ENCODE measurements at regions not wholly inside any gene's neighbourhood (a gene's known extent, or its start where the extent isn't known, plus 50 kb on each side); places are given as distances from the start of the nearest gene placed in this dataset.

- Histone ChIP-seq H3K27ac (ENCODE audit: control insufficient read depth, insufficient read depth) (no peak overlapping the region), H4K20me1 (ENCODE audit: control insufficient read depth, insufficient read depth) (no peaks in the 10 kb centered on the region), H3K27me3 (replicated peaks in 1 of 2; ENCODE audit: control insufficient read depth in 2 of 2, insufficient read depth in 2 of 2, low read length in 1 of 2) (no peaks in the 10 kb centered on the region; a peak in 1 of 4 replicates), H3K4me3 (no peak overlapping the region), H3K79me2 (ENCODE audit: control insufficient read depth, insufficient read depth, low read length) (no peaks in the 10 kb centered on the region), H2AFZ (ENCODE audit: control insufficient read depth, low read depth, low read length) (no peak overlapping the region), H3K36me3 (ENCODE audit: control insufficient read depth in 2 of 2, insufficient read depth in 2 of 2, low read length in 1 of 2) (no peaks in the 10 kb centered on the region), H3K9me3 (replicated peaks; ENCODE audit: control insufficient read depth, insufficient read depth, low read length) (no peaks in the 10 kb centered on the region), H3K4me2 (ENCODE audit: control insufficient read depth, insufficient read depth) (no peak overlapping the region), H3K4me1 (ENCODE audit: control insufficient read depth, insufficient read depth, low read length) (no peaks in the 10 kb centered on the region), H3K9ac (ENCODE audit: control insufficient read depth, insufficient read depth, low read length) (no peak overlapping the region)
- no TSS peak for BruUV-seq (replicated peaks)
- in situ Hi-C loops (cut with MboI) (no loop called here), intact Hi-C loops (cut with micrococcal nuclease; ENCODE audit: unreplicated experiment) (no loop called here)
- FAIRE-seq (no peak), ATAC-seq (no peak), DNase-seq (ENCODE audit: low read depth, low spot score) (no peak)
- ChIA-PET CTCF (no interaction called here), RAD21 (ENCODE audit: unreplicated experiment) (no interaction called here), POLR2A (no interaction called here), SMC1A (ENCODE audit: uncharacterized antibody, unreplicated experiment) (no interaction called here)
- TF ChIP-seq ZNF217 (IDR thresholded peaks at IDR 0.05) (no peak), ATF7 (IDR thresholded peaks at IDR 0.05; ENCODE audit: low read depth) (no peak)
- 6% methylated on average over 5 of the region's 5 CpGs for WGBS (ENCODE audit: insufficient coverage, insufficient replicate concordance, low lambda C conversion rate, missing lambda C conversion rate)
Observed at GRCh38 chr2:2916621-2917020, 461.0 kb downstream of the EIPR1 start.

GRCh38 chr2:2914252-2914651, 463.4 kb downstream of the EIPR1 start:
- in situ Hi-C loops (cut with MboI), result no loop called here
- POLR2A ChIA-PET, result no interaction called here
- FAIRE-seq, result no peak
- CTCF ChIA-PET, result no interaction called here
- Histone ChIP-seq H3K4me1 (ENCODE audit: control insufficient read depth, insufficient read depth, low read length) (no peaks in the 10 kb centered on the region), H2AFZ (ENCODE audit: control insufficient read depth, low read depth, low read length) (no peak overlapping the region), H3K4me2 (ENCODE audit: control insufficient read depth, insufficient read depth) (no peak overlapping the region), H3K4me3 (no peak overlapping the region), H3K27me3 (replicated peaks in 1 of 2; ENCODE audit: control insufficient read depth in 2 of 2, insufficient read depth in 2 of 2, low read length in 1 of 2) (no peaks in the 10 kb centered on the region; a peak in 1 of 4 replicates), H3K27ac (ENCODE audit: control insufficient read depth, insufficient read depth) (no peak overlapping the region), H3K9ac (ENCODE audit: control insufficient read depth, insufficient read depth, low read length) (no peak overlapping the region), H3K36me3 (ENCODE audit: control insufficient read depth in 2 of 2, insufficient read depth in 2 of 2, low read length in 1 of 2) (no peaks in the 10 kb centered on the region), H4K20me1 (ENCODE audit: control insufficient read depth, insufficient read depth) (no peaks in the 10 kb centered on the region), H3K9me3 (replicated peaks; ENCODE audit: control insufficient read depth, insufficient read depth, low read length) (no peaks in the 10 kb centered on the region), H3K79me2 (ENCODE audit: control insufficient read depth, insufficient read depth, low read length) (no peaks in the 10 kb centered on the region)
- TF ChIP-seq USF1 (IDR thresholded peaks at IDR 0.05; ENCODE audit: borderline replicate concordance, extremely low read length, insufficient read depth, low read depth, low read length) (no peak), ATF7 (IDR thresholded peaks at IDR 0.05; ENCODE audit: low read depth) (no peak), SKIL (IDR thresholded peaks at IDR 0.05; ENCODE audit: low read depth, poor library complexity, severe bottlenecking) (no peak)
- intact Hi-C loops (cut with micrococcal nuclease; ENCODE audit: unreplicated experiment), result no loop called here
- DNase-seq (ENCODE audit: low read depth, low spot score), result no peak
- RAD21 ChIA-PET (ENCODE audit: unreplicated experiment), result interaction anchor here (1.2 kb wide), 1 partner anchor 13 kb away, joined by 5 read pairs; no protein-coding TSS in a partner anchor
- WGBS (ENCODE audit: insufficient coverage, insufficient replicate concordance, low lambda C conversion rate, missing lambda C conversion rate), result 47% methylated on average over 8 of the region's 8 CpGs
- no peak for ATAC-seq
- BruUV-seq (replicated peaks), result no TSS peak
- SMC1A ChIA-PET (ENCODE audit: uncharacterized antibody, unreplicated experiment), result no interaction called here

All from GM12878 (cell line).